HepG2 (cell line): ENCODE measurements at regions not wholly inside any gene's neighbourhood (a gene's known extent, or its start where the extent isn't known, plus 50 kb on each side); places are given as distances from the start of the nearest gene placed in this dataset.

Experiments used
- ATAC-seq: fragments of 200-7000 bp; cut with Tn5 transposase; 3 replicates; pipeline ENCODE4 v1.9.1; 2020; ENCODE audit warnings: mild to moderate bottlenecking, moderate library complexity
- BruUV-seq: library from RNA; stranded (reverse); fragments of 400-500 nt; replicated peaks from 2 replicates; lab custom pipeline; 2021; lab: Mats Ljungman, UMichigan
- CTCF ChIA-PET: fragments of 300-600 bp; formaldehyde crosslinking; extraction: SDS; loops from one replicate; lab custom pipeline; 2021; ENCODE audit warnings: low total read pairs, inconsistent platforms, low intra/inter-chr PET ratio; lab: Yijun Ruan, JAX
- POLR2A ChIA-PET: fragments of 350-600 bp; sonication (Branson Sonifier 250); formaldehyde crosslinking; loops from one replicate; lab custom pipeline; 2020; ENCODE audit warnings: antibody characterized with exemption, inconsistent platforms; lab: Yijun Ruan, JAX
- DNase-seq: peaks from one replicate; pipeline ENCODE4 v3.0.0-alpha.2; 2015; ENCODE audit warnings: low spot score
- FAIRE-seq: peaks from 3 replicates; lab custom pipeline; 2011; peaks lifted over from hg19 to GRCh38; lab: Jason Lieb, UNC
- H2AFZ ChIP-seq: one replicate; pipeline ENCODE4 v1.6.1; 2011; ENCODE audit warnings: low read length, inconsistent platforms
- H3K27ac ChIP-seq: fragments of 300-600 bp; 3 replicates; pipeline ENCODE4 v1.8.0; 2011; ENCODE audit warnings: mixed run types, mild to moderate bottlenecking, mixed read lengths, low read length, inconsistent platforms; ENCODE audit not compliant: insufficient read depth; ENCODE audit errors: extremely low read length
- H3K27me3 ChIP-seq, 2 experiments: fragments of 200-600 bp in 1 of 2; 2 replicates in 1 of 2; 3 replicates in 1 of 2; pipeline versions ENCODE4 v1.6.0 to v1.8.0; 2011; ENCODE audit warnings: low read length in 2 of 2, mild to moderate bottlenecking in 2 of 2, moderate library complexity in 2 of 2, inconsistent platforms in 1 of 2; ENCODE audit not compliant: insufficient read depth in 2 of 2, control insufficient read depth in 1 of 2
- H3K36me3 ChIP-seq, 2 experiments: fragments of 200-600 bp in 1 of 2; replicated peaks in 1 of 2; 2 replicates in 1 of 2; 3 replicates in 1 of 2; pipeline versions ENCODE4 v1.5.1 to v1.8.0; 2011; ENCODE audit warnings: low read length in 2 of 2, inconsistent platforms in 1 of 2; ENCODE audit not compliant: insufficient read depth in 2 of 2, control insufficient read depth in 1 of 2
- H3K4me1 ChIP-seq: 2 replicates; pipeline ENCODE4 v1.5.1; 2012; ENCODE audit warnings: low read length, inconsistent platforms; ENCODE audit not compliant: insufficient read depth
- H3K4me2 ChIP-seq: 2 replicates; pipeline ENCODE4 v1.6.0; 2011; ENCODE audit warnings: low read depth, low read length, inconsistent platforms
- H3K4me3 ChIP-seq, 3 experiments: fragments of 200-600 bp in 1 of 3; sonication (generic), shearing (Covaris generic) in 1 of 3; replicated peaks in 1 of 3; 2 replicates each; pipeline ENCODE4 v1.5.1; 2011 to 2016; ENCODE audit warnings: low read length in 3 of 3, inconsistent platforms in 2 of 3, low read depth in 2 of 3, mild to moderate bottlenecking in 2 of 3, control low read depth in 1 of 3, mixed read lengths in 1 of 3; ENCODE audit not compliant: insufficient read depth in 1 of 3
- H3K79me2 ChIP-seq: one replicate; pipeline ENCODE4 v1.6.1; 2011; ENCODE audit warnings: low read length, inconsistent platforms; ENCODE audit not compliant: insufficient read depth
- H3K9ac ChIP-seq: 2 replicates; pipeline ENCODE4 v1.6.0; 2011; ENCODE audit warnings: mild to moderate bottlenecking, low read depth, low read length, inconsistent platforms; ENCODE audit not compliant: insufficient read depth
- H3K9me3 ChIP-seq: 2 replicates; pipeline ENCODE4 v1.5.1; 2012; ENCODE audit warnings: mild to moderate bottlenecking, low read length
- H4K20me1 ChIP-seq: 2 replicates; pipeline ENCODE4 v1.6.0; 2011; ENCODE audit warnings: inconsistent platforms, mild to moderate bottlenecking, low read length, moderate library complexity; ENCODE audit not compliant: insufficient read depth
- DMTF1 ChIP-seq: sonication (generic); formaldehyde crosslinking; IDR thresholded peaks from 2 replicates; pipeline ENCODE4 v1.4.0; 2020; ENCODE audit warnings: mild to moderate bottlenecking, missing genetic modification reagents
- FOXP1 ChIP-seq, 2 experiments: fragments of 450-650 bp in 1 of 2; IDR thresholded peaks; 2 replicates each; pipeline ENCODE4 v1.6.1; 2017 to 2018; ENCODE audit warnings: antibody characterized with exemption in 1 of 2
- GATAD1 ChIP-seq: IDR thresholded peaks from 2 replicates; pipeline ENCODE4 v1.6.1; 2016; ENCODE audit warnings: missing genetic modification reagents, missing compliant biosample characterization
- HIVEP1 ChIP-seq: sonication (generic); formaldehyde crosslinking; IDR thresholded peaks from 2 replicates; pipeline ENCODE4 v1.4.0; 2020; ENCODE audit warnings: mild to moderate bottlenecking, missing genetic modification reagents
- HOXA5 ChIP-seq: sonication (generic); formaldehyde crosslinking; IDR thresholded peaks from 2 replicates; pipeline ENCODE4 v1.4.0; 2020; ENCODE audit warnings: missing genetic modification reagents
- HOXA7 ChIP-seq: sonication (generic); formaldehyde crosslinking; IDR thresholded peaks from 2 replicates; pipeline ENCODE4 v1.8.1; 2022; ENCODE audit warnings: mild to moderate bottlenecking, missing genetic modification reagents, moderate library complexity
- IKZF1 ChIP-seq: fragments of 450-650 bp; IDR thresholded peaks from 2 replicates; pipeline ENCODE4 v1.7.1; 2016
- KDM5A ChIP-seq: fragments of 200-600 bp; sonication (generic); IDR thresholded peaks from 2 replicates; pipeline ENCODE4 v1.7.0; 2018; ENCODE audit warnings: antibody characterized with exemption, mild to moderate bottlenecking, low read length, borderline replicate concordance
- NCOR1 ChIP-seq: fragments of 200-600 bp; sonication (generic); IDR thresholded peaks from 2 replicates; pipeline ENCODE4 v1.7.0; 2017; ENCODE audit warnings: antibody characterized with exemption, low read length, borderline replicate concordance
- TBL1XR1 ChIP-seq: fragments of 150-350 bp; IDR thresholded peaks from 2 replicates; pipeline ENCODE4 v1.6.1; 2014; ENCODE audit warnings: borderline replicate concordance, low read length; ENCODE audit not compliant: partially characterized antibody
- U2AF2 ChIP-seq: fragments of 200-400 bp; formaldehyde crosslinking; IDR thresholded peaks from 2 replicates; pipeline ENCODE4 v1.6.1; 2017; ENCODE audit warnings: low read depth, mild to moderate bottlenecking, low read length
- ZNF121 ChIP-seq: sonication (generic); formaldehyde crosslinking; IDR thresholded peaks from 2 replicates; pipeline ENCODE4 v1.5.0; 2020; ENCODE audit warnings: mild to moderate bottlenecking, missing genetic modification reagents
- ZNF3 ChIP-seq: IDR thresholded peaks from 2 replicates; pipeline ENCODE4 v1.7.0; 2017; ENCODE audit warnings: inconsistent platforms
- ZNF432 ChIP-seq: sonication (generic); formaldehyde crosslinking; IDR thresholded peaks from 2 replicates; pipeline ENCODE4 v1.5.0; 2020; ENCODE audit warnings: missing genetic modification reagents, mild to moderate bottlenecking, borderline replicate concordance
- ZNF768 ChIP-seq: sonication (generic); formaldehyde crosslinking; IDR thresholded peaks from 2 replicates; pipeline ENCODE4 v1.4.0; 2020; ENCODE audit warnings: missing genetic modification reagents
- ZNF839 ChIP-seq: sonication (generic); formaldehyde crosslinking; IDR thresholded peaks from 2 replicates; pipeline ENCODE4 v1.4.0; 2020; ENCODE audit warnings: missing genetic modification reagents, mild to moderate bottlenecking, borderline replicate concordance
- WGBS: methylation state at CpG from one replicate; pipeline ENCODE4 v1.1.6; 2017; ENCODE audit warnings: low lambda C conversion rate; 5-methylcytosine and 5-hydroxymethylcytosine counted together
- in situ Hi-C: cut with HindIII; loops from 2 replicates; pipeline ENCODE4 v1.10.0; 2017; ENCODE audit warnings: low pct_unique_long_range_greater_than_20kb; ENCODE audit not compliant: extremely low pct_ligation_motif_present
- intact Hi-C: fragments of 100-400 bp; cut with micrococcal nuclease; formaldehyde crosslinking; loops from one replicate; pipeline ENCODE4 v1.10.0; 2022; ENCODE audit not compliant: unreplicated experiment

- no peaks in the 10 kb centered on the region for H3K9me3 ChIP-seq
- H3K79me2 ChIP-seq = no peaks in the 10 kb centered on the region
- no peak for TF ChIP-seq ZNF768 (CRISPR knock-in tag)
- no peak for TF ChIP-seq HIVEP1 (CRISPR knock-in tag)
- TF ChIP-seq U2AF2 = no peak
- no peak for TF ChIP-seq NCOR1
- no peak for TF ChIP-seq DMTF1 (CRISPR knock-in tag)
- no peak for TF ChIP-seq ZNF432 (CRISPR knock-in tag)
- TF ChIP-seq ZNF839 = no peak
- no peak for TF ChIP-seq HOXA7 (CRISPR knock-in tag)
- TF ChIP-seq ZNF3 = no peak
- no peak for TF ChIP-seq IKZF1
- no peak for TF ChIP-seq KDM5A
- TF ChIP-seq FOXP1 (IDR thresholded peaks at IDR 0.05) = no peak
- no peak for TF ChIP-seq FOXP1 (CRISPR knock-in tag; IDR thresholded peaks at IDR 0.05)
- no peak for TF ChIP-seq TBL1XR1
- TF ChIP-seq GATAD1 (CRISPR knock-in tag) = no peak
- no peak for TF ChIP-seq HOXA5 (CRISPR knock-in tag)
- no peak for TF ChIP-seq ZNF121 (CRISPR knock-in tag)
- intact Hi-C loops (no loop called here), in situ Hi-C loops (no loop called here)
- H3K36me3 ChIP-seq = no peaks in the 10 kb centered on the region
- ATAC-seq (no peak), FAIRE-seq (no peak), DNase-seq (no peak)
- H2AFZ ChIP-seq = no peak overlapping the region
- no TSS peak for BruUV-seq
- H3K4me2 ChIP-seq = no peak overlapping the region
- peaks cover 11% of the 10 kb centered on the region; the same call in 1 of the 2 replicates for H3K4me1 ChIP-seq
- H3K27ac ChIP-seq = no peak overlapping the region
- ChIA-PET POLR2A (no interaction called here), CTCF (no interaction called here)
- WGBS = 43% methylated on average over 1 of the region's 1 CpG
- no peak overlapping the region for H3K4me3 ChIP-seq
- no peaks in the 10 kb centered on the region for H4K20me1 ChIP-seq
- H3K9ac ChIP-seq = no peak overlapping the region
- H3K27me3 ChIP-seq = no peaks in the 10 kb centered on the region
Measured at GRCh38 chr1:173341971-173342370, 134.8 kb upstream of the TNFSF4 start.
